Glomerular visceral epithelial cell (primary cell): ENCODE measurements at regions not wholly inside any gene's neighbourhood (a gene's known extent, or its start where the extent isn't known, plus 50 kb on each side); places are given as distances from the start of the nearest gene placed in this dataset.

Experiments used
- DNase-seq: peaks from one replicate; pipeline ENCODE4 v3.0.0-alpha.2; 2016; ENCODE audit errors: extremely low spot score

GRCh38 chr12:126496201-126496600 is 1431.0 kb downstream of the AACS start:
- DNase-seq, result no peak

- no peak for DNase-seq
Observed at GRCh38 chr12:126506426-126507182, 1441.4 kb downstream of the AACS start.

- DNase-seq, result no peak
Observed at GRCh38 chr12:126507231-126507630, 1442.0 kb downstream of the AACS start.

GRCh38 chr12:126509572-126509971 is 1444.3 kb downstream of the AACS start:
- DNase-seq, result no peak

- no peak for DNase-seq
Observed at GRCh38 chr12:126510630-126511029, 1445.4 kb downstream of the AACS start.

- DNase-seq, result no peak
Observed at GRCh38 chr12:126512916-126513913, 1448.0 kb downstream of the AACS start.

- DNase-seq, result peak; percentile 7
Observed at GRCh38 chr12:126518596-126519200, 1453.5 kb downstream of the AACS start.

- DNase-seq, result no peak
Observed at GRCh38 chr12:126519833-126520232, 1454.6 kb downstream of the AACS start.

- DNase-seq, result no peak
Observed at GRCh38 chr12:126523891-126524290, 1458.7 kb downstream of the AACS start.

- DNase-seq, result no peak
Observed at GRCh38 chr12:126534495-126534894, 1469.3 kb downstream of the AACS start.

GRCh38 chr12:126534942-126535341 is 1469.7 kb downstream of the AACS start:
- no peak for DNase-seq

- DNase-seq, result no peak
Observed at GRCh38 chr12:126535971-126536370, 1470.7 kb downstream of the AACS start.

GRCh38 chr12:126537961-126538530 is 1472.8 kb downstream of the AACS start:
- DNase-seq, result peak; percentile 16

- no peak for DNase-seq
Observed at GRCh38 chr12:126538888-126539287, 1473.7 kb downstream of the AACS start.

GRCh38 chr12:126545411-126545810 is 1480.2 kb downstream of the AACS start:
- no peak for DNase-seq

- no peak for DNase-seq
Observed at GRCh38 chr12:126547905-126548304, 1482.7 kb downstream of the AACS start.

- DNase-seq, result no peak
Observed at GRCh38 chr12:126551869-126552268, 1486.6 kb downstream of the AACS start.

GRCh38 chr12:126554625-126555024 is 1489.4 kb downstream of the AACS start:
- DNase-seq, result no peak

GRCh38 chr12:126557659-126558058 is 1492.4 kb downstream of the AACS start:
- no peak for DNase-seq

GRCh38 chr12:126558219-126558618 is 1493.0 kb downstream of the AACS start:
- DNase-seq, result no peak

GRCh38 chr12:126558810-126559209 is 1493.6 kb downstream of the AACS start:
- DNase-seq, result no peak

GRCh38 chr12:126567016-126567415 is 1501.8 kb downstream of the AACS start:
- DNase-seq, result no peak
